Inflammatory macrophage treated with lipopolysaccharide for 1 hour (primary cell): ENCODE measurements at regions not wholly inside any gene's neighbourhood (a gene's known extent, or its start where the extent isn't known, plus 50 kb on each side); places are given as distances from the start of the nearest gene placed in this dataset.

ENCODE experiments used
- DNase-seq, 2 donors: peaks; one replicate each; pipeline ENCODE4 v3.0.0-alpha.2; 2020 to 2022

GRCh38 chr13:40439928-40440327 is 226.5 kb downstream of the FOXO1 start:
- no peak for DNase-seq

GRCh38 chr13:40440990-40441820 is 225.2 kb downstream of the FOXO1 start:
- DNase-seq: no peak

GRCh38 chr13:40442231-40442630 is 224.2 kb downstream of the FOXO1 start:
- DNase-seq: no peak

- DNase-seq: no peak
These were observed 223.6 kb downstream of the FOXO1 start for GRCh38 chr13:40442826-40443225.

- no peak for DNase-seq
These were observed 222.2 kb downstream of the FOXO1 start for GRCh38 chr13:40444241-40444640.

GRCh38 chr13:40445557-40445990 is 220.9 kb downstream of the FOXO1 start:
- DNase-seq: peak; percentile 82 to 87

GRCh38 chr13:40446365-40446764 is 220.1 kb downstream of the FOXO1 start:
- no peak for DNase-seq

GRCh38 chr13:40447857-40448256 is 218.6 kb downstream of the FOXO1 start:
- no peak for DNase-seq

GRCh38 chr13:40452038-40452666 is 214.3 kb downstream of the FOXO1 start:
- peak in 1 of 2 donors; percentile 13 for DNase-seq

GRCh38 chr13:40452741-40453334 is 213.6 kb downstream of the FOXO1 start:
- DNase-seq: no peak

- no peak for DNase-seq
These were observed 213.0 kb downstream of the FOXO1 start for GRCh38 chr13:40453351-40454021.

GRCh38 chr13:40456397-40456953 is 210.0 kb downstream of the FOXO1 start:
- no peak for DNase-seq

GRCh38 chr13:40456979-40457553 is 209.4 kb downstream of the FOXO1 start:
- DNase-seq: no peak

GRCh38 chr13:40457929-40458719 is 208.3 kb downstream of the FOXO1 start:
- DNase-seq: no peak

- DNase-seq: no peak
These were observed 207.8 kb downstream of the FOXO1 start for GRCh38 chr13:40458720-40458990.

- DNase-seq: no peak
These were observed 206.3 kb downstream of the FOXO1 start for GRCh38 chr13:40460116-40460515.

- no peak for DNase-seq
These were observed 202.0 kb downstream of the FOXO1 start for GRCh38 chr13:40464337-40465014.

- no peak for DNase-seq
These were observed 201.4 kb downstream of the FOXO1 start for GRCh38 chr13:40465015-40465390.

- DNase-seq: no peak
These were observed 200.2 kb downstream of the FOXO1 start for GRCh38 chr13:40466272-40466671.

- no peak for DNase-seq
These were observed 198.1 kb downstream of the FOXO1 start for GRCh38 chr13:40468227-40468838.
